OCI-LY1 (cell line): ENCODE measurements at regions not wholly inside any gene's neighbourhood (a gene's known extent, or its start where the extent isn't known, plus 50 kb on each side); places are given as distances from the start of the nearest gene placed in this dataset.

Source experiments
- H2AFZ ChIP-seq: fragments of 200-600 bp; sonication (generic), shearing (Covaris generic); 2 replicates; pipeline ENCODE4 v1.6.0; 2014; ENCODE audit warnings: antibody characterized with exemption, mild to moderate bottlenecking, low read length
- H3F3A ChIP-seq: fragments of 200-600 bp; sonication (generic), shearing (Covaris generic); 2 replicates; pipeline ENCODE4 v1.6.0; 2014; ENCODE audit warnings: mild to moderate bottlenecking, antibody characterized with exemption, low read length, moderate library complexity; ENCODE audit not compliant: insufficient read depth
- H3K27ac ChIP-seq: fragments of 200-600 bp; sonication (generic); 2 replicates; pipeline ENCODE4 v1.5.1; 2014; ENCODE audit warnings: low read length, mixed run types, mild to moderate bottlenecking, low read depth; ENCODE audit not compliant: poor library complexity, severe bottlenecking
- H3K27me3 ChIP-seq: fragments of 200-600 bp; sonication (generic); 2 replicates; pipeline ENCODE4 v1.6.0; 2014; ENCODE audit warnings: antibody characterized with exemption, mild to moderate bottlenecking, low read length, moderate library complexity; ENCODE audit not compliant: insufficient read depth
- H3K36me3 ChIP-seq: fragments of 200-600 bp; sonication (generic); 2 replicates; pipeline ENCODE4 v1.6.1; 2014; ENCODE audit warnings: mild to moderate bottlenecking, antibody characterized with exemption, low read length, moderate library complexity, mixed read lengths; ENCODE audit not compliant: insufficient read depth
- H3K4me1 ChIP-seq: fragments of 200-600 bp; sonication (generic); 2 replicates; pipeline ENCODE4 v1.5.1; 2014; ENCODE audit warnings: mild to moderate bottlenecking, low read length, moderate library complexity; ENCODE audit not compliant: insufficient read depth, severe bottlenecking
- H3K4me2 ChIP-seq: fragments of 200-600 bp; sonication (generic), shearing (Covaris generic); 2 replicates; pipeline ENCODE4 v1.6.1; 2014; ENCODE audit warnings: low read length
- H3K4me3 ChIP-seq: fragments of 200-600 bp; sonication (generic); 2 replicates; pipeline ENCODE4 v1.5.1; 2014; ENCODE audit warnings: low read length, low read depth, mild to moderate bottlenecking, mixed read lengths; ENCODE audit not compliant: poor library complexity, severe bottlenecking
- H3K79me2 ChIP-seq: fragments of 200-600 bp; shearing (Covaris generic); 2 replicates; pipeline ENCODE4 v1.6.1; 2016; ENCODE audit warnings: mixed run types, low read length, mixed read lengths; ENCODE audit not compliant: insufficient read depth
- H3K9ac ChIP-seq: fragments of 200-600 bp; sonication (generic), shearing (Covaris generic); 2 replicates; pipeline ENCODE4 v1.6.1; 2014; ENCODE audit warnings: mild to moderate bottlenecking, low read length, mixed read lengths
- H3K9me2 ChIP-seq: fragments of 200-600 bp; sonication (generic), shearing (Covaris generic); 2 replicates; pipeline ENCODE4 v1.6.1; 2014; ENCODE audit warnings: low read depth, mild to moderate bottlenecking, low read length, mixed read lengths
- H3K9me3 ChIP-seq: fragments of 200-600 bp; shearing (Covaris generic); 2 replicates; pipeline ENCODE4 v1.6.1; 2014; ENCODE audit warnings: low read length, mixed read lengths
- H4K20me1 ChIP-seq: fragments of 200-600 bp; sonication (generic), shearing (Covaris generic); 2 replicates; pipeline ENCODE4 v1.6.0; 2016; ENCODE audit warnings: mild to moderate bottlenecking, low read length; ENCODE audit not compliant: insufficient read depth
- EZH2 ChIP-seq: fragments of 200-600 bp; sonication (generic), shearing (Covaris generic); IDR thresholded peaks from 2 replicates; pipeline ENCODE4 v1.8.0; 2017; ENCODE audit warnings: borderline replicate concordance, mixed run types, mild to moderate bottlenecking, antibody characterized with exemption, low read length, moderate library complexity, mixed read lengths
- TF ChIP-seq, protein P1 (sequence below): fragments of 200-600 bp; sonication (generic), shearing (Covaris generic); IDR thresholded peaks from 2 replicates; pipeline ENCODE4 v1.5.1; 2017; ENCODE audit warnings: mild to moderate bottlenecking, antibody characterized with exemption, low read length, moderate library complexity, mixed read lengths

DNA sequence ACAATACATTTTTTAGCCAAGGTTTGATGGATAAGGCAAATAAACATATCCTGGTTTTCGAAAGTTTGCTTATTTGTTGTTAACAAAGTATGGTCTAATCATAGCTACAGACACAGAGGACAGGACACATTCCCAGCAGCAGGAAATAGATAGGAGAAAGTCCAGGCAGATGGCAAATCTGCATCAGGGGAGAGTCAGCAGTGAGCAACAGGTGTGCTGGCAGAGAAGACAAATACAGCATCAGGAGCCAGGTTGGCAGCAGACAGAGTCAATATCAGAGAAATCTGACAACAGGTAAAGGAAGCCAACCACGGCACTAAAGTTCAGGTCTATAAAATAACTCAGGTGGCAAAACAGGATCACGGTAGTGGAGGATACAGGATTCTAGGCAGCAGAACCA, 210.7 kb upstream of the PTBP2 start:
- Histone ChIP-seq H4K20me1 (no peaks in the 10 kb centered on the region), H3K9me2 (no peaks in the 10 kb centered on the region), H3K9me3 (no peaks in the 10 kb centered on the region), H3K27me3 (no peaks in the 10 kb centered on the region), H3K79me2 (no peaks in the 10 kb centered on the region), H2AFZ (no peak overlapping the region), H3K27ac (no peak overlapping the region), H3K4me1 (no peaks in the 10 kb centered on the region), H3K4me2 (no peak overlapping the region), H3K4me3 (no peak overlapping the region), H3F3A (no peaks in the 10 kb centered on the region), H3K36me3 (no peaks in the 10 kb centered on the region), H3K9ac (no peak overlapping the region)
- TF ChIP-seq, protein P1, sequence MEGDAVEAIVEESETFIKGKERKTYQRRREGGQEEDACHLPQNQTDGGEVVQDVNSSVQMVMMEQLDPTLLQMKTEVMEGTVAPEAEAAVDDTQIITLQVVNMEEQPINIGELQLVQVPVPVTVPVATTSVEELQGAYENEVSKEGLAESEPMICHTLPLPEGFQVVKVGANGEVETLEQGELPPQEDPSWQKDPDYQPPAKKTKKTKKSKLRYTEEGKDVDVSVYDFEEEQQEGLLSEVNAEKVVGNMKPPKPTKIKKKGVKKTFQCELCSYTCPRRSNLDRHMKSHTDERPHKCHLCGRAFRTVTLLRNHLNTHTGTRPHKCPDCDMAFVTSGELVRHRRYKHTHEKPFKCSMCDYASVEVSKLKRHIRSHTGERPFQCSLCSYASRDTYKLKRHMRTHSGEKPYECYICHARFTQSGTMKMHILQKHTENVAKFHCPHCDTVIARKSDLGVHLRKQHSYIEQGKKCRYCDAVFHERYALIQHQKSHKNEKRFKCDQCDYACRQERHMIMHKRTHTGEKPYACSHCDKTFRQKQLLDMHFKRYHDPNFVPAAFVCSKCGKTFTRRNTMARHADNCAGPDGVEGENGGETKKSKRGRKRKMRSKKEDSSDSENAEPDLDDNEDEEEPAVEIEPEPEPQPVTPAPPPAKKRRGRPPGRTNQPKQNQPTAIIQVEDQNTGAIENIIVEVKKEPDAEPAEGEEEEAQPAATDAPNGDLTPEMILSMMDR, result no peak
- no peak for TF ChIP-seq EZH2

DNA sequence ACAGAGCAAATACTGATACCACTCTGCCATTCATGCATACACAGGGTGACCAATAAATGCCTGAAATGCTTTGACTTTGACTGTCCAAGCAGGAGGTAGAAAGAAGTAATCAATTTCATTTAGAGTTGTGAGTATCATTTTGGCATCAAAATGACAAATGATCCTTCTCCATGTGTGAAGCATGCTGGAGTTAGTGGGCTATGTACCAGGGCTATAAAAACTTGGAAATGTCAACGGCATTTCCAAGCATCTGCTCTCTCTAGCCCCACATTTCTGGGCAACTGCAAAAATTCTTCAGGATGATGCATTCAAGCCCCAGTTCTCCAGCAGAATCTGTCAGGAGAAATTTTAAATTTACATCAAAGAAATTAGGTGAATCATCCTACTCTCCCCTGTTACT, 208.4 kb upstream of the PTBP2 start:
- TF ChIP-seq EZH2, result no peak
- TF ChIP-seq, protein P1, result no peak

DNA sequence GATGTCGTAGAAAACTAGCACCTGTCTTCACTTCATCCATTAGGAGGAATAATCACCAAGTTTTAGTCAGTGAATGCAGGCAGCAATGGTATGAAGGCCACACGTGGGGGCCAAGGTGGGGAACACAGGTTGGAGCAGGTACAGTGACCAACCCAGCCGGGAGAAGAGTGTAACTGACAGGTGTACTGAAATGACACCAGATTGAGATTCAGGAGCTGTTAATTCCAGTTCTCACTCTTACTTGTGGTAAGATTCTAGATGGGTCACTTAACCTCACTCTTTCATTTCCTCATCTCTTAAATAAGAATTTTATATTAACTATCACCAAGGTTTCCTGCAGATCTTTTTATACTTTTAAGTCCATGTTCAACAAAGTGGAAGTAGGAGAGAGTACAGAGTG, 206.2 kb upstream of the PTBP2 start:
- no peaks in the 10 kb centered on the region for H3K79me2 ChIP-seq
- H3K9ac ChIP-seq, result no peak overlapping the region
- H3K27me3 ChIP-seq, result no peaks in the 10 kb centered on the region
- no peak overlapping the region for H3K4me3 ChIP-seq
- H3K36me3 ChIP-seq, result no peaks in the 10 kb centered on the region
- no peaks in the 10 kb centered on the region for H3F3A ChIP-seq
- no peak overlapping the region for H3K4me2 ChIP-seq
- H4K20me1 ChIP-seq, result no peaks in the 10 kb centered on the region
- H3K27ac ChIP-seq, result no peak overlapping the region
- H3K4me1 ChIP-seq, result no peaks in the 10 kb centered on the region
- no peaks in the 10 kb centered on the region for H3K9me3 ChIP-seq
- TF ChIP-seq, protein P1, result no peak
- TF ChIP-seq EZH2, result no peak
- H3K9me2 ChIP-seq, result no peaks in the 10 kb centered on the region
- H2AFZ ChIP-seq, result no peak overlapping the region

More for the DNA sequence above, 208.4 kb upstream of the PTBP2 start:
- no peaks in the 10 kb centered on the region for H3K27me3 ChIP-seq
- no peak overlapping the region for H2AFZ ChIP-seq
- no peaks in the 10 kb centered on the region for H3K9me2 ChIP-seq
- H4K20me1 ChIP-seq, result no peaks in the 10 kb centered on the region
- no peaks in the 10 kb centered on the region for H3K9me3 ChIP-seq
- no peaks in the 10 kb centered on the region for H3F3A ChIP-seq
- no peak overlapping the region for H3K4me3 ChIP-seq
- H3K27ac ChIP-seq, result no peak overlapping the region
- no peak overlapping the region for H3K9ac ChIP-seq
- no peaks in the 10 kb centered on the region for H3K4me1 ChIP-seq
- no peaks in the 10 kb centered on the region for H3K36me3 ChIP-seq
- no peaks in the 10 kb centered on the region for H3K79me2 ChIP-seq
- no peak overlapping the region for H3K4me2 ChIP-seq
